GM19328 (cell line): ENCODE measurements at regions not wholly inside any gene's neighbourhood (a gene's known extent, or its start where the extent isn't known, plus 50 kb on each side); places are given as distances from the start of the nearest gene placed in this dataset.

ENCODE experiments used
- ATAC-seq: cut with Tn5 transposase; IDR thresholded peaks from one replicate; pipeline ENCODE4 v1.9.1; 2021; ENCODE audit warnings: mild to moderate bottlenecking, moderate library complexity; ENCODE audit not compliant: unreplicated experiment

DNA sequence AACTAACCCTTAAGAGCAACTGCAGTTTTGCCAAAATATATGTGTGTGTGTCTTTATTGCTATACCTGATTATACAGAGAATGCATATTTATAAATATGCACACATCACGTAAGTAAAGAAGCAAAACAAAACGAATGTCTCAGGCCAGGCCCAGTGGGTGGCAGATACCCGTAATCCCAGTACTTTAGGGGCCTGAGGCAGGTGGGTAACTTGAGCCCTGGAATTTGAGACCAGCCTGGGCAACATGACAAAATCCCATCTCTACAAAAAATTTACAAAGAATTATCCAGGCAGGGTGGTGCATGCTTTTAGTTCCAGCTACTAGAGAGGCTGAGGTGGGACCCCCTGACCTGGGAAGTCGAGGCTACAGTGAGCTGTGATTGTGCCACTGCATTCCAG is 745.3 kb downstream of the SATB2 start:
- ATAC-seq, result no peak

GRCh38 chr2:198711484-198711883 is 746.3 kb downstream of the SATB2 start:
- no peak for ATAC-seq

DNA sequence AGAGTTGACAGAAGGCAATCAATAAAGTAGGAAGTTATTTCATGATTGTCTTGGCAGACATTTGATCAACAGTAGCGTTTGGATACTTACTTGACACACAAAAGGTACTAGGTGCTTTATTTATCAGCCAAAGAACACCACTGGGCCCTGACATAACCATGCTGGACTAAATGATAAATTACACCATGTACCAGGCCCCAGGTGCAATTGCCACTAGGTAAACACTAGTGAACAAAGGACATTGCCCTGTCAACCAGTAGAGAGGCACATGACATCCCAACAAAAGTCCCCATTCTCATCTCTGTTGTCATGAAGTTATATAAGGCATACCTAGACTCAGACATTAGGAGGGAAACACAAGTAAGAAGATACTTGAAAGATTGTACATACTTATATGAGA is 747.2 kb downstream of the SATB2 start:
- no peak for ATAC-seq

DNA sequence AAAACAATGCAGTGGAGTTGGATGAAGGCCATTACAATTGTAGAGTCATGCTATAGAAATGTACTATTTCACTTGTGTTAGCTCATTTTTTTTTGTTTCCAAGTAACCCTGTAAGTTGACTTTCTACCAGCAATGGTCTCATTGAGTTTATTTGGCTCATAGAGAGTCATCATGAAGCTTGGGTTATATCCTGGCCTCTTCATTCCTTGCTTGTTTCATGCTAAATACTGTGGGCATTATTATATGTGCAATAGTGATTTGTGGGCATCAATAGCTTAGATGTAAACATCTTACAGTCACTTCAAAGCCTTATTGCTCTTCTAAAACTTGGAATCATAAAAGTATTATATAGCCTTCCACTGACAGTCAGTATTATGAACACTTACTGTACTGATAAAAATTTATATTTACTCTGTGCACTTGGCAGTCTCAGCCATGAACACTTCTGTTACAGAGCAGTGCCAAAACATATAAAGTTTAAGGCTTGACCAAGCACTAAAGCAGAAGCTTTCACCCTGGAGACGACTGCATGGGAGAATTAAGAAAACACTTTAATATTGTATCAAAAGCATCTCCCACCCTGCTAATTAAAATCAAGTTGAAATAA is 751.2 kb downstream of the SATB2 start:
- no peak for ATAC-seq

- ATAC-seq, result no peak
These were observed 754.5 kb downstream of the SATB2 start for GRCh38 chr2:198703281-198703680.

- no peak for ATAC-seq
These were observed 754.9 kb downstream of the SATB2 start for GRCh38 chr2:198702796-198703195.

DNA sequence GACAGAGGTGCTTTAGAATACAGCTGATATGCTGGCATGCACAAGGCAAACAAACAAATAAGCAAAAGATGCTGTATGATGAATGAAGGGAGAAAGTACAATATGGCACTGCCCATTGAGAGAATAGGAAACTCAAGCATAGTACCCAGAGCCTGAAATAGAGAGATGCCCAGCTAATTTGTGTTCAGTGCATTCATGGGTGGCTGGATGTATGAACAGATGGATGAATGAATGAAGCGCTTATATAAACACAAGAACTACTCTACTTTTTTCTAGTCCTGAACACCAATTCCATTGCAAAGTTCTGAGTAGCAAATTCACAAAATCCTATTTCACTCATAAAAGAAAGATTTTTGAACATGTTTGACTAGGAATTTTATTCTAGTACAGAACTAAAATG is 756.3 kb downstream of the SATB2 start:
- no peak for ATAC-seq

GRCh38 chr2:198700319-198700718 is 757.4 kb downstream of the SATB2 start:
- ATAC-seq, result no peak

GRCh38 chr2:198698230-198698629 is 759.5 kb downstream of the SATB2 start:
- no peak for ATAC-seq

DNA sequence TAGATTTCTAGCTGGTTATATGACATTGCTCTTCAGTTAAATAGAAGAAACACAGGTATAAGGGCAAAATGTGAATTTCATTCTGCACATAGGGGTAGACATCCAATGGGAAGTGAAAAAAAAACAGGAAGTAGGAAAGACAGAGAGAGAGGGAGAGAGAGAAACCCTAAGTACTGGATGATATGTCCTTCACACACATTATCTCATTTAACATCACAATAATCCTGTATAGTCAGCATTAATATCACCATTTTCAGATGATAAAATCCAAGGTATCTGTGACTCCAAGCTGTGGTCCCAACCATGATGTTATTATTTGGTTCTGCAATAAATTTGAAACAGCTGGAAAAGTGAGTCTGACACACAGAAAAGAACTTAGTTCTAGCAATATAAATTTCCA is 759.9 kb downstream of the SATB2 start:
- ATAC-seq, result no peak

DNA sequence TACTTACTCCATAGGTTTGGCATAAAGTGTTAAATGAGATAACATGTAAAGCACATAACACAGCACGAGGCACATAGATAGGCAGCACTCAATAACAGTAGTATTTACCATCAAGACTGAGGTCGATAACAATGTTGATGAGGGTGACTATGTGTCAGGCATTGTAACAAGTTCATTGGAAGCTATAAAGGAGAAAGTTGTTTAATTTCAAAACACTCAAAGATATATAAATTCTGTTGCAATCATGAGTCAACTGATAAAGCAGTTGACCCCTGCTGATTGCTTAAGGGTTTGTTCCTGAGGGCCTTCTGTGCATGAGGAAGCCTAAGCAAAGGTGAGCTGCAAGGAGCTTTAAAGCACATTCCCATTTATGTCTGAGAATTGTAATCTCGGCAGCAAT is 760.5 kb downstream of the SATB2 start:
- no peak for ATAC-seq

DNA sequence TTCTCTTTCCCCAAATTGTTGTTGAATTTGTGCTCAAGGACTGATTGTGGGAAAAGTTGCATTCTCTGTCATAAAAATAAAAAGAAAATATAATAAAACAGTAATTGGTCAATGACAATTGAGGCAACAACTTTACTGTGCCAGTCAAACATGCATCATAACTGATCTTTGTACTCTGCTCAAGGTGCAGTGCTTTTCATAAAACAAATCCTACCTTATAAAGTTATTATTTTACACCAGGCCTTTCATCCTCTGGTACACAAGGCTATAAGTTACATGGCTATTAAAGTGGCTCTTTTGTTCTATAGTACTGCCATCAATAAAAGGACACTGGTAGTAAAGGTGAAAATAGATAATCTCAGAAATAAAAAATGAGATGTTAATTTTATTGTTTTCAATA is 761.9 kb downstream of the SATB2 start:
- no peak for ATAC-seq

- no peak for ATAC-seq
These were observed 764.7 kb downstream of the SATB2 start for GRCh38 chr2:198692907-198693510.

DNA sequence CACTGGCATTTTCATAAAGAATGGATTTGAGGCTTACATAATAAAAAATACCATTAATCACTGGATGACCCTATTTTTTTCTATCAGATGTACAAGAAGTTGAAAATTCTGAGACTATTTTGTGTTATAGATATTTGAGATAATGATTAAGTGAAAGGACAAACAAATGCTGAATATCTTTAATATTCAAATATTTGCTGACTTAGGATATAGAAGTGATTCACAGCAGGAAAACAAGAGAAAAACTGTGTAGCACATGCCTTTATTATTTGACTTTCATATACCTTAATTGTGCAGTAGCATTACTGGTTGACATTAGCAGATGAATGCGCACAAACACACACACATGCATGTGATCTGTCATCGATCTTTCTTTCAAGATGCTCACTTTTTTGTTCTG is 766.5 kb downstream of the SATB2 start:
- no peak for ATAC-seq

GRCh38 chr2:198664321-198664720 is 793.4 kb downstream of the SATB2 start:
- no peak for ATAC-seq

- no peak for ATAC-seq
These were observed 794.8 kb downstream of the SATB2 start for GRCh38 chr2:198662905-198663304.

GRCh38 chr2:198660501-198660900 is 797.2 kb downstream of the SATB2 start:
- no peak for ATAC-seq

DNA sequence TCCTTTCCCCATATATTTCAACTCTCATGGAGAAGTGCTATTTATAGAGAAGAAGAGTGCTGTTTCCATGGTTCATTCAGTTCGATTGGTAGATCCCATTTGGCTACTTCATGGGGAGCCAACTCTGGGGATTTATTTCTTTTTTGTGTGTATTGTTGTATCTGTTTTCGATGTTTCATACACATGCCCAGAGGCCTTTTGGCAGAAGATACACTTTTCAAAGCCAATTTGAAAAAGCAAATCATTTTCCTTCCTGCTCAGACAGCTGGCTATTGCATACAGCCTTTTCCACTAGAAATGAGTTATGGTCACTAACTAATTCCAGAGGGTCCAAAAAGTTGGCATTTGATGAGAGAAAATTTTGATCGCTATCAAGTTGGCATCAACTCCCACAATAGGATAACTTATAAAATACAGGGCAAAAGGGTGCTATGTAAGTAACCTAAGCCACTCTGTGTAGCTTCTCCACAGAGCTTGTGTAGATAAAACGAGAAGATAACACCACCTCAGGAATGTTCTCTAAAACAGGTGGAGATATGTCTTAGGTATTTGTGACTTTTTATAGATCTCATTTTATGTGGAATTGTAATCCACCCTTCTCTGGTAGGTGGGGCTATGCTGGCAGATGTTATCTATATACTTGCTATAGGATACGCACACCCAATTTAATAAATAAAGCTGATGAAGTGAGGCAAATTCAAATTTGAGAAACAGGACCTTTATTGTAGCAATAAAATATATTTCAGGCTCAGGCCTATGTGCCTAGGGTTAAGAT is 798.5 kb downstream of the SATB2 start:
- ATAC-seq, result no peak

- ATAC-seq, result no peak
These were observed 800.1 kb downstream of the SATB2 start for GRCh38 chr2:198657512-198658121.

DNA sequence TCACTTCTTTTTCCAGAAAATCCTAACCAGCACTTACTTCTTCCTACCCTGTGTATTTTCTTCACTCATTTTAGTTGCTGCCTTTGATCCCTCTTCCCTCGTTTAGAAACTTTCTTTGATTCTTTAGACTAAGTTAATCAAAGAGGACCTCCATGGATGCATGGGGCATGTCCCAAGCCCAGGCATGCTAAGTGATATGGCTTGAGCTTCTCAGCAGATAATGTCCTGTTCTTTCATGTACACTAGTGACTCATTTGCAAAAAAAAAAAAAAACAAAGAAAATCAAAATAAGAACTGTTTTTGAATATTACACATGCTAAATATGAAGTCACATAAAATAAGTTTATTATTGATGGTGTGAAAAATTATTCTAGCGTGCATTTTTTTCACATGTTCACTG is 800.9 kb downstream of the SATB2 start:
- no peak for ATAC-seq

DNA sequence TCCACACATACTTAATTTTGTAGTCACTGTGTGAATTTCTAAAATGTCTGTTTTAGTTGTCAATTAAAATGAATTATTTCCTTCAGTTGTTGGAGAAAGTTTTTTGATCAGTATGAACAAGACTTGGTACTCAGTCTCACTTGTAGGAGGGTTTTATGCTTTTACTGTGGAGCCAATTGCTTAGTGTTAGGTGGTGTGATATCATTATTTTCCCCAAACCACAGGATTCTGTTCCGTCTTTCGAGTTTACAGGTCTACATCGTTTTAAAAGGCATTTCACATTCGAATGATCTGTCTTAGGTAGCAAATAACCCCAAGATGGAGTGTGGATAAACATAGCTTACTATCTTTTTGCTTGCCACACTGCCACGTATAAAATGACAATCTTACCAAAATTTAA is 803.1 kb downstream of the SATB2 start:
- no peak for ATAC-seq

GRCh38 chr2:198653311-198653710 is 804.4 kb downstream of the SATB2 start:
- ATAC-seq, result no peak
